IPS DF 6.9 (cell line): ENCODE measurements at regions not wholly inside any gene's neighbourhood (a gene's known extent, or its start where the extent isn't known, plus 50 kb on each side); places are given as distances from the start of the nearest gene placed in this dataset.

Source experiments
- DNase-seq: peaks from one replicate; pipeline ENCODE4 v3.0.0-alpha.2; 2013; ENCODE audit warnings: low read depth, low spot score
- H3K27ac ChIP-seq: one replicate; pipeline ENCODE4 v1.5.1; 2013; ENCODE audit warnings: low read length, control low read depth
- H3K27me3 ChIP-seq: 2 replicates; pipeline ENCODE4 v1.6.1; 2013; ENCODE audit warnings: mild to moderate bottlenecking, low read length; ENCODE audit not compliant: control insufficient read depth, insufficient read depth
- H3K36me3 ChIP-seq: 2 replicates; pipeline ENCODE4 v1.6.1; 2013; ENCODE audit warnings: low read length; ENCODE audit not compliant: control insufficient read depth, insufficient read depth
- H3K4me1 ChIP-seq: 2 replicates; pipeline ENCODE4 v1.6.1; 2013; ENCODE audit warnings: low read length; ENCODE audit not compliant: control insufficient read depth, insufficient read depth
- H3K4me3 ChIP-seq: 2 replicates; pipeline ENCODE4 v1.5.1; 2013; ENCODE audit warnings: mild to moderate bottlenecking, low read length
- H3K9me3 ChIP-seq: 2 replicates; pipeline ENCODE4 v1.6.1; 2013; ENCODE audit warnings: low read length, inconsistent platforms; ENCODE audit not compliant: control insufficient read depth, insufficient read depth
- WGBS: extraction: QIAGEN DNeasy Blood & Tissue Kit; methylation state at CpG from one replicate; pipeline ENCODE4 v1.1.7; 2013; ENCODE audit warnings: mixed read lengths, missing lambda C conversion rate; ENCODE audit not compliant: insufficient read length, insufficient coverage; 5-methylcytosine and 5-hydroxymethylcytosine counted together

DNA sequence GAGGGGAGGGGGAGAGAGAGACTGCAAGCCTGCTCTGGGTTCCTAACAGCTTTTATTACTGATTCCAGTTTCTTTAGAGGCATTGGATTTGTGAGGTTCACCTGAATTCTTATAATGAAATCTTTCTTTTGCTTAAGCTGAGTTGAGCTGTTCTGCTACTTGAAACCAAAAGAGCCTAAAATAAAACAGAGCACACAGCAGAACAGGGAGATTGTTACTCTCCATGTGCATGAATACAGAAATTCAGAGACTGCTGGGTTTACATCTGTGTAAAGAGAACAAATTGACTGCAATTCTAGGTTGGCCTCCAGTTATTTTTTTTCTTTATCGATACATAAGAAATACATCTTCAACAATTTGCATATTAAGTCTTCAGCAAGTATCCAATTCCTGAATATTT is 168.8 kb upstream of the NRIP1 start:
- H3K27me3 ChIP-seq = no peaks in the 10 kb centered on the region
- WGBS = no CpG with 5 or more reads among the region's 1 CpG
- H3K27ac ChIP-seq = no peak overlapping the region
- H3K4me3 ChIP-seq = no peak overlapping the region
- no peaks in the 10 kb centered on the region for H3K9me3 ChIP-seq
- DNase-seq = no peak
- H3K36me3 ChIP-seq = no peaks in the 10 kb centered on the region
- H3K4me1 ChIP-seq = no peaks in the 10 kb centered on the region; the same call in 1 of the 2 replicates

DNA sequence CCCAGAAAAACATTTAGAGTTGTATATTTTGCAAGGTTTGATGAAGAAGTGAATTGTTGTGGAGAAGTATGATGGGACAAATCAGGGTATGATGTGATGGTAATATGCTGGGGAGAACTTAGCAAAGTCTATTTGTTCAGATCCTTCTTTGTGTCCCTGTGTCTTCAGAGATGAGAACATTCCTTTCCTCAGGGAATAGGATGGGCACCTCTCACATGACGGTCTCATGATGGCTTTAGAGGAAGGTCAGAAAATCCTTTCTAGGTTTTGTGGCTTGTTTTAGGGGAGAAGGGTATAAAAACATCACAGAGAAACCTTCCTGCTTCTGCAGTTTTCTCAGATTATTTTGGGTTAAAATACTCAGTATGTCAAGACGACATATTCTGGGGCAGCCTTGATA is 171.3 kb upstream of the NRIP1 start:
- H3K36me3 ChIP-seq = no peaks in the 10 kb centered on the region
- H3K4me3 ChIP-seq = no peak overlapping the region
- H3K9me3 ChIP-seq = no peaks in the 10 kb centered on the region
- DNase-seq = no peak
- H3K4me1 ChIP-seq = no peaks in the 10 kb centered on the region; the same call in 1 of the 2 replicates
- H3K27ac ChIP-seq = no peak overlapping the region
- H3K27me3 ChIP-seq = no peaks in the 10 kb centered on the region
- WGBS = no CpG with 5 or more reads among the region's 2 CpGs

DNA sequence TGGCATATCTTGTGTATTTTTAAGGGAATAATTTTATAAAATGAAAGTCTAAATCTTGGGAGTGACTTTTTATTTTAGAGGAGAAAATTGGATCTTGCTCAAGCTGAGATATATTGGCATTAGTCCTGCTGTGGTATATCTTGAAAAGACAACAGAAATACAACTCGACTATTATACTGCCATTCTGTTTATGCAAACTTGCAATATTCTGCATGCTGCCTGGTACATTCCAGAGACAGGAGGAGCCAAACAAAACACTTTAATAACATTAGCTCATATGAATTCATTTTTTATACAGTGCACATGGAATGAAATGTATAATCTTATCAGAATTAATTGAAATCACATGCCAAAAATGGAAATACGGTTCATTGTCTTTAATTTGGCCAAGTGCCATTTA is 176.0 kb upstream of the NRIP1 start:
- H3K27ac ChIP-seq = no peak overlapping the region
- H3K36me3 ChIP-seq = no peaks in the 10 kb centered on the region
- H3K27me3 ChIP-seq = peaks cover 4% of the 10 kb centered on the region; the same call in 1 of the 2 replicates
- no peak overlapping the region for H3K4me3 ChIP-seq
- H3K9me3 ChIP-seq = no peaks in the 10 kb centered on the region
- DNase-seq = no peak
- WGBS = no CpG with 5 or more reads among the region's 2 CpGs
- peaks cover 2% of the 10 kb centered on the region; the same call in 1 of the 2 replicates for H3K4me1 ChIP-seq

DNA sequence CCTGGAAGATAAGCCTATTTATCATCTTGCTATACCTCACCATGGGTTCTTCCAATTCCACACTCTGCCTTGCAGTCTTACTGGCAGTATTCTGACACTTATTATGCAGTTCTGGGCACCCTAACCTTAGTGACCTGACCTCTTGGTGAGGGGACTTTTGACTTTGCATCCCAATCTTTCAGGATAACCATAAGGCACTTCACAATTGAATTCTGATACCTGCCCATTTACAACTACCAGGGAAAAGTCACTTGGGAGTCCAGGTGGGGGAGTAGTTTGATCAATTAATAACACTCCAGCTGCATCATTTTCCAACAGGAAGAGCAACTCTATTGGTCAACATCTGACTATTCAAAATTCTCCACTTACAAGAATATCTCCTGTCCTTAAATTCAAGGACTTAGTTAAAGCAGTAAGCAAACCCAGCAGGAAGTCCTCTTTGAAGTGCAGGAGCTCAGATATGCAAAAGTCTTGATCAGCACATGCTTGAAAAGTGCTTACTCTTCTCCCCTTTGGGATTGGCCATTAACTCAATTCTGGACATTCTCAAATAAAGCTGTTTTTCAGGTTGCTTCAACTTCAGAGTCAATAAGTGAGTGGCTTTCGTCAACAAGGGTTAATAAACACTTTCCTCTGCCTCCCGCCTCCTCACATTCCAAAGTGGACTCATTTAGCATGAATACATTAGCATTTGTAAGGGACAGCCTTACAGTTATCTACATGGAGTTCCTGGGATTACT is 177.4 kb upstream of the NRIP1 start:
- Histone ChIP-seq H3K27ac (no peak overlapping the region), H3K36me3 (no peaks in the 10 kb centered on the region), H3K4me1 (peaks cover 2% of the 10 kb centered on the region; the same call in 1 of the 2 replicates), H3K27me3 (peaks cover 4% of the 10 kb centered on the region; the same call in 1 of the 2 replicates), H3K9me3 (no peaks in the 10 kb centered on the region), H3K4me3 (no peak overlapping the region)
- WGBS = no CpG with 5 or more reads among the region's 2 CpGs
- DNase-seq = peak; percentile 72

GRCh38 chr21:15242906-15243305 is 178.1 kb upstream of the NRIP1 start:
- no peak overlapping the region for H3K4me3 ChIP-seq
- no peaks in the 10 kb centered on the region for H3K36me3 ChIP-seq
- no peak overlapping the region for H3K27ac ChIP-seq
- peaks cover 2% of the 10 kb centered on the region; the same call in 1 of the 2 replicates for H3K4me1 ChIP-seq
- H3K9me3 ChIP-seq = no peaks in the 10 kb centered on the region
- DNase-seq = no peak
- peaks cover 4% of the 10 kb centered on the region; the same call in 1 of the 2 replicates for H3K27me3 ChIP-seq

- H3K27me3 ChIP-seq = peaks cover 4% of the 10 kb centered on the region; the same call in 1 of the 2 replicates
- H3K4me3 ChIP-seq = no peak overlapping the region
- whole genome bisulfite sequencing = no CpG with 5 or more reads among the region's 6 CpGs
- no peaks in the 10 kb centered on the region for H3K9me3 ChIP-seq
- H3K36me3 ChIP-seq = no peaks in the 10 kb centered on the region
- H3K4me1 ChIP-seq = peaks cover 2% of the 10 kb centered on the region; the same call in 1 of the 2 replicates
- no peak for DNase-seq
- no peak overlapping the region for H3K27ac ChIP-seq
These were observed 178.6 kb upstream of the NRIP1 start for GRCh38 chr21:15243406-15243805.

GRCh38 chr21:15247613-15248012 is 182.8 kb upstream of the NRIP1 start:
- no peaks in the 10 kb centered on the region for H3K4me1 ChIP-seq
- H3K27ac ChIP-seq = no peak overlapping the region
- no peak overlapping the region for H3K4me3 ChIP-seq
- DNase-seq = no peak
- H3K9me3 ChIP-seq = no peaks in the 10 kb centered on the region
- H3K27me3 ChIP-seq = peaks cover 4% of the 10 kb centered on the region; the same call in 1 of the 2 replicates
- H3K36me3 ChIP-seq = no peaks in the 10 kb centered on the region
- WGBS = no CpG with 5 or more reads among the region's 2 CpGs

DNA sequence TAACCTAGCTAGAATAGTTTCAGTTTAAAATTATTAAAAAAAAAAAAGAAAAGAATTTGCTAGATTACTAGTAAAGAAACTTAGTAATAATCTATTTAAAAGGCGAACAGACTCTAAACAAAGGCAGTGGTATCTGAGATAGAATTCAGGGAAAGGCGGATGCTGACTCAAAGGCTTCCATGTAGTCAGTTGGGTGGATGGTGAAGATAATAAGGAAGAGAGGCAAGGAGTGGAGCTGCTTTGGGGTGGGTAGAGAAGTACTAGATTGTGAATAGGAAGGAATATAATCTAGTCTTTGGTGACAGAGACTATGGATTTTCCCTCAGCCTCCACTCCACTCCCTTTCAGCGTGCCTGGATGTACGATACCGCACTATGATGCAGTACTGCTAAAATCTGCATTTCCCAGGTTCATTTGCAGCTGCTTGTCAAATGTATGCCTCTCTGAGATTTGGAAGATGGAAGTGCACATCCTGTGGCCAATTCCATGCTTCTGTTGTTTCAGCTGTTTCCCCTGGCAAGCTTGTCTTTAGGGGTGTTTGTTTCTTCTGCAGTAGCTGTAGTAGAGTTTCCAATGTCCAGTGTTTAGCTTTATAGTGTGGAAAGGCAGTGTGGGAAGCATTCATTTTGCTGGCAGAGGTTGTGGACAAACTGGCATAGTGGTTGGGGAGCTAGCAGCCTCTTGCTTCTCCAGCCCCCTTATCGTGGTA is 184.6 kb upstream of the NRIP1 start:
- Histone ChIP-seq H3K27me3 (no peaks in the 10 kb centered on the region), H3K36me3 (no peaks in the 10 kb centered on the region), H3K9me3 (no peaks in the 10 kb centered on the region), H3K4me1 (no peaks in the 10 kb centered on the region), H3K4me3 (no peak overlapping the region), H3K27ac (no peak overlapping the region)
- no CpG with 5 or more reads among the region's 6 CpGs for WGBS
- no peak for DNase-seq

DNA sequence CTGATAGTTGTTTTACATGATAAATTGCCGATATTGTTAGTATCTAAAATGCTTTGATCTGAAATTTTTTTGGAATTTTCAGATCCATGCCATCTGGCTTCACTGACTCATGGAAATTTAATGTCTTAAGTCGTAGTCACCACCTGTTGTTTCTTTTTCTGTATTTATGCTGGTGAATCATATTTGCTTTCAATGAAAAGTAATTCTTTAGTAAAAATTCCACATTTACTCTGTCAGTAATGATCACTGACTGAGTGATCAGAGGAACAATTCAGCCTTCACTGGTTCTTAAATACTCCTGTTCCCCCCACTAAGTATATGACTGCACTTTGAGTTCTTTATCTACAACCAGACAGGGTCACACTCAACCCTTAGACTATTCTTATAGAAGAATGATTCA is 185.6 kb upstream of the NRIP1 start:
- no peaks in the 10 kb centered on the region for H3K9me3 ChIP-seq
- no peaks in the 10 kb centered on the region for H3K36me3 ChIP-seq
- H3K27ac ChIP-seq = no peak overlapping the region
- no peaks in the 10 kb centered on the region for H3K27me3 ChIP-seq
- no CpG with 5 or more reads among the region's 2 CpGs for WGBS
- no peak for DNase-seq
- H3K4me3 ChIP-seq = no peak overlapping the region
- no peaks in the 10 kb centered on the region for H3K4me1 ChIP-seq

DNA sequence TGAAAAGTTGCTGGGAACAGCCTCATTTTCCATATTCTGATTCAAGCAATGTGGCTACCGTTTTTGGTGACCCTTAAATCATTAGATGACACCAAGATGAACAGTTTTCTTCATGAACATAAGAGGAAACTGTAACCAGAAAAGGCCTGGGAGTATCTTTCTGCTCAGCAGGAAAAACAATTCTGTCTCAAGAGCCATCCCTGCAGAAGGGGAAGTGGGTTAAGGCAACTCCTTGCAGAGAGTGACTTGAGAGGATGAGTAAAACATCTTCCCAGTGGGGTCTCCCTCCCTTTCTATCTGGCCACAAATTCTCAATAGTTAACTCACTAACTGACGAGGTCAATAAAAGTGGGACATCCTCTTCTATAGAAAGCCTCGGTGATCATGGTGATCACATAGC is 187.6 kb upstream of the NRIP1 start:
- H3K27me3 ChIP-seq = no peaks in the 10 kb centered on the region
- no peak for DNase-seq
- WGBS = no CpG with 5 or more reads among the region's 3 CpGs
- no peak overlapping the region for H3K27ac ChIP-seq
- H3K9me3 ChIP-seq = no peaks in the 10 kb centered on the region
- H3K4me1 ChIP-seq = no peaks in the 10 kb centered on the region
- no peak overlapping the region for H3K4me3 ChIP-seq
- H3K36me3 ChIP-seq = no peaks in the 10 kb centered on the region
